Kidney epithelial cell (primary cell): ENCODE measurements at regions not wholly inside any gene's neighbourhood (a gene's known extent, or its start where the extent isn't known, plus 50 kb on each side); places are given as distances from the start of the nearest gene placed in this dataset.
"Not testable (repeated sequence)": the region's sequence is repeated elsewhere in the genome, so short reads cannot be mapped to it uniquely, and the experiment has no call there.

Experiments
- DNase-seq: peaks from one replicate; pipeline ENCODE4 v3.0.0-alpha.2; 2010; ENCODE audit warnings: low read depth
- H3K27me3 ChIP-seq: 2 replicates; pipeline ENCODE4 v1.6.0; 2011; ENCODE audit warnings: low read length; ENCODE audit not compliant: control insufficient read depth, insufficient read depth
- H3K36me3 ChIP-seq: 2 replicates; pipeline ENCODE4 v1.5.1; 2011; ENCODE audit warnings: low read length; ENCODE audit not compliant: control insufficient read depth, insufficient read depth
- H3K4me3 ChIP-seq: 2 replicates; pipeline ENCODE4 v1.5.1; 2011; ENCODE audit warnings: low read depth, mild to moderate bottlenecking, control low read depth, low read length
- CTCF ChIP-seq: IDR thresholded peaks from 2 replicates; pipeline ENCODE4 v1.5.1; 2011; ENCODE audit warnings: mild to moderate bottlenecking, moderate library complexity, low read length, control low read depth, inconsistent platforms; ENCODE audit not compliant: insufficient read depth, poor library complexity, severe bottlenecking

- DNase-seq, H3K36me3 ChIP-seq, H3K4me3 ChIP-seq: not testable (repeated sequence)
Measured at GRCh38 chrX:63145526-63145925, 205.6 kb downstream of the SPIN4 start.

GRCh38 chrX:63142588-63142987 lies 208.5 kb downstream of the SPIN4 start:
- H3K27me3 ChIP-seq, H3K4me3 ChIP-seq, H3K36me3 ChIP-seq, DNase-seq: not testable (repeated sequence)

More at GRCh38 chrX:63145526-63145925, 205.6 kb downstream of the SPIN4 start:
- H3K27me3 ChIP-seq, result not testable (repeated sequence)

- DNase-seq, H3K4me3 ChIP-seq, H3K27me3 ChIP-seq, H3K36me3 ChIP-seq: not testable (repeated sequence)
Measured at GRCh38 chrX:63135859-63136258, 215.3 kb downstream of the SPIN4 start.

- no peak overlapping the region for H3K4me3 ChIP-seq
- TF ChIP-seq CTCF, result peak; percentile 20
- H3K27me3 ChIP-seq, result no peaks in the 10 kb centered on the region
- H3K36me3 ChIP-seq, result no peaks in the 10 kb centered on the region
- no peak for DNase-seq
Measured at GRCh38 chrX:63128509-63128908, 222.6 kb downstream of the SPIN4 start.

- DNase-seq, result no peak
- Histone ChIP-seq H3K36me3 (no peaks in the 10 kb centered on the region), H3K4me3 (no peak overlapping the region), H3K27me3 (no peaks in the 10 kb centered on the region)
- no peak for TF ChIP-seq CTCF
Measured at GRCh38 chrX:63115196-63115595, 235.9 kb downstream of the SPIN4 start.

- H3K36me3 ChIP-seq, result no peaks in the 10 kb centered on the region
- no peak for TF ChIP-seq CTCF
- H3K27me3 ChIP-seq, result no peaks in the 10 kb centered on the region
- DNase-seq, result no peak
- no peak overlapping the region for H3K4me3 ChIP-seq
Measured at GRCh38 chrX:63101879-63102620, 249.1 kb downstream of the SPIN4 start.

GRCh38 chrX:63058204-63058603 lies 292.9 kb downstream of the SPIN4 start:
- DNase-seq, result no peak
- no peak for TF ChIP-seq CTCF
- Histone ChIP-seq H3K36me3 (no peaks in the 10 kb centered on the region), H3K27me3 (no peaks in the 10 kb centered on the region), H3K4me3 (no peak overlapping the region)
